Panc1 (cell line): ENCODE measurements at regions not wholly inside any gene's neighbourhood (a gene's known extent, or its start where the extent isn't known, plus 50 kb on each side); places are given as distances from the start of the nearest gene placed in this dataset.

Experiments
- ATAC-seq: fragments of 200-7000 bp; cut with Tn5 transposase; 2 replicates; pipeline ENCODE4 v1.9.1; 2020; ENCODE audit warnings: mild to moderate bottlenecking, moderate library complexity
- BruUV-seq: library from RNA; stranded (reverse); fragments of 400-500 nt; replicated peaks from 2 replicates; lab custom pipeline; 2021; lab: Mats Ljungman, UMichigan
- CTCF ChIA-PET: fragments of 300-600 bp; sonication (Branson Sonifier 250); formaldehyde crosslinking; loops from one replicate; lab custom pipeline; 2022; ENCODE audit warnings: antibody characterized with exemption; lab: Charles Lee
- POLR2A ChIA-PET: fragments of 300-600 bp; sonication (Branson Sonifier 250); formaldehyde crosslinking; loops from one replicate; lab custom pipeline; 2022; ENCODE audit warnings: antibody characterized with exemption; lab: Charles Lee
- DNase-seq: peaks from one replicate; pipeline ENCODE4 v3.0.0-alpha.2; 2010; ENCODE audit warnings: low read depth, low spot score
- H3K27ac ChIP-seq: 2 replicates; pipeline ENCODE4 v1.5.1; 2011; ENCODE audit warnings: mild to moderate bottlenecking, low read length, inconsistent platforms
- H3K27me3 ChIP-seq: fragments of 200-500 bp; sonication (Bioruptor generic); 2 replicates; pipeline ENCODE4 v1.6.0; 2014; ENCODE audit warnings: low read length, inconsistent platforms; ENCODE audit not compliant: control insufficient read depth, insufficient read depth
- H3K36me3 ChIP-seq: fragments of 200-500 bp; sonication (Bioruptor generic); 2 replicates; pipeline ENCODE4 v1.5.1; 2014; ENCODE audit warnings: inconsistent platforms, mild to moderate bottlenecking, low read length, moderate library complexity; ENCODE audit not compliant: control insufficient read depth, insufficient read depth
- H3K4me1 ChIP-seq: 2 replicates; pipeline ENCODE4 v1.5.1; 2011; ENCODE audit warnings: inconsistent platforms, mild to moderate bottlenecking, low read length, moderate library complexity; ENCODE audit not compliant: control insufficient read depth, insufficient read depth
- H3K4me3 ChIP-seq, 2 experiments: 2 replicates each; pipeline ENCODE4 v1.5.1; 2011 to 2012; ENCODE audit warnings: low read depth in 2 of 2, low read length in 2 of 2, mild to moderate bottlenecking in 2 of 2, inconsistent platforms in 1 of 2, moderate library complexity in 1 of 2
- H3K9me3 ChIP-seq: fragments of 200-500 bp; sonication (Bioruptor generic); 2 replicates; pipeline ENCODE4 v1.5.1; 2014; ENCODE audit warnings: low read depth, mild to moderate bottlenecking, inconsistent platforms, low read length, moderate library complexity; ENCODE audit not compliant: control insufficient read depth, insufficient read depth
- POLR2AphosphoS5 ChIP-seq: IDR thresholded peaks from 2 replicates; pipeline ENCODE4 v1.6.1; 2012; ENCODE audit warnings: mild to moderate bottlenecking, low read depth, low read length, moderate library complexity
- REST ChIP-seq, 2 experiments: IDR thresholded peaks; 2 replicates each; pipeline ENCODE4 v1.6.1; 2011 to 2012; ENCODE audit warnings: low read depth in 2 of 2, control low read depth in 1 of 2, low read length in 1 of 2, mild to moderate bottlenecking in 1 of 2, moderate library complexity in 1 of 2; ENCODE audit not compliant: insufficient read depth in 1 of 2
- SIN3A ChIP-seq: IDR thresholded peaks from 2 replicates; pipeline ENCODE4 v1.6.1; 2012; ENCODE audit warnings: low read depth, mild to moderate bottlenecking, low read length, moderate library complexity, borderline replicate concordance; ENCODE audit not compliant: insufficient read depth
- TCF7L2 ChIP-seq: IDR thresholded peaks from 2 replicates; pipeline ENCODE4 v1.6.1; 2011; ENCODE audit warnings: mild to moderate bottlenecking, low read depth, low read length, inconsistent platforms
- in situ Hi-C: cut with HindIII; loops from 2 replicates; pipeline ENCODE4 v1.10.0; 2016; ENCODE audit warnings: low sequenced_read_pairs, low pct_unique_long_range_greater_than_20kb
- intact Hi-C: fragments of 100-400 bp; cut with micrococcal nuclease; formaldehyde crosslinking; loops from one replicate; pipeline ENCODE4 v1.10.0; 2022; ENCODE audit not compliant: unreplicated experiment
- TF ChIP-seq, protein P1 (sequence below): fragments of 450-650 bp; IDR thresholded peaks from 2 replicates; pipeline ENCODE4 v1.5.1; 2017; ENCODE audit warnings: mild to moderate bottlenecking

DNA sequence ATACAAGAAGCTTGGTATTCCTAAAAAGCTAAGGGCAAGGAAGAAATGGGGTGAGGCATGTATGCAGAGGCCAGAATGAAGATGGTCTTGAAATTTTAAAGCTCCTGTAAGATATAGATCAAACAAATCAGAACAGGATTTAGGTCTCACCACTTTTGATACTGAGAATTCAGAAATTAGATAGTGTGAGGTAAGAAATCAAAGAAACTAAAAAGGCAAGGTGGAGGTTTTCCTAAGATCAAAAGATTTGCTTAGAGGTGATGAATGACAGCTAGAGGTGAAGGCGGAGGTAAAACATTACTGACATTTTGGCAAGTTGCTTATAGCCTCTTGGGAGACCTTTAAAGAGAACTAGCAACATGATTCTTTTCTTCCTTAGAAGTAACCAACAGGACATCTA, 225.2 kb upstream of the SGK1 start:
- in situ Hi-C loops: no loop called here
- Histone ChIP-seq H3K4me1 (no peaks in the 10 kb centered on the region), H3K4me3 (no peak overlapping the region), H3K27me3 (no peaks in the 10 kb centered on the region), H3K36me3 (no peaks in the 10 kb centered on the region), H3K9me3 (no peaks in the 10 kb centered on the region), H3K27ac (no peak overlapping the region)
- intact Hi-C loops: no loop called here
- no TSS peak for BruUV-seq
- ChIA-PET CTCF (no interaction called here), POLR2A (no interaction called here)
- TF ChIP-seq REST (IDR thresholded peaks at IDR 0.05; ENCODE audit: insufficient read depth in 1 of 2, low read depth in 2 of 2, low read length in 1 of 2): no peak
- no peak for TF ChIP-seq POLR2AphosphoS5
- no peak for TF ChIP-seq TCF7L2
- TF ChIP-seq, protein P1, sequence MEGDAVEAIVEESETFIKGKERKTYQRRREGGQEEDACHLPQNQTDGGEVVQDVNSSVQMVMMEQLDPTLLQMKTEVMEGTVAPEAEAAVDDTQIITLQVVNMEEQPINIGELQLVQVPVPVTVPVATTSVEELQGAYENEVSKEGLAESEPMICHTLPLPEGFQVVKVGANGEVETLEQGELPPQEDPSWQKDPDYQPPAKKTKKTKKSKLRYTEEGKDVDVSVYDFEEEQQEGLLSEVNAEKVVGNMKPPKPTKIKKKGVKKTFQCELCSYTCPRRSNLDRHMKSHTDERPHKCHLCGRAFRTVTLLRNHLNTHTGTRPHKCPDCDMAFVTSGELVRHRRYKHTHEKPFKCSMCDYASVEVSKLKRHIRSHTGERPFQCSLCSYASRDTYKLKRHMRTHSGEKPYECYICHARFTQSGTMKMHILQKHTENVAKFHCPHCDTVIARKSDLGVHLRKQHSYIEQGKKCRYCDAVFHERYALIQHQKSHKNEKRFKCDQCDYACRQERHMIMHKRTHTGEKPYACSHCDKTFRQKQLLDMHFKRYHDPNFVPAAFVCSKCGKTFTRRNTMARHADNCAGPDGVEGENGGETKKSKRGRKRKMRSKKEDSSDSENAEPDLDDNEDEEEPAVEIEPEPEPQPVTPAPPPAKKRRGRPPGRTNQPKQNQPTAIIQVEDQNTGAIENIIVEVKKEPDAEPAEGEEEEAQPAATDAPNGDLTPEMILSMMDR: no peak
- TF ChIP-seq SIN3A: no peak
- ATAC-seq: no peak
- DNase-seq: no peak

- POLR2A ChIA-PET: interaction anchor here (0.7 kb wide), 1 partner anchor 81 kb away, joined by 3 read pairs; no protein-coding TSS in a partner anchor
- BruUV-seq: no TSS peak
- CTCF ChIA-PET: no interaction called here
Measured at GRCh38 chr6:134541001-134541400, 223.1 kb upstream of the SGK1 start.

More at GRCh38 chr6:134541001-134541400, 223.1 kb upstream of the SGK1 start:
- intact Hi-C loops: no loop called here
- no peak for ATAC-seq
- Histone ChIP-seq H3K9me3 (no peaks in the 10 kb centered on the region), H3K4me3 (no peak overlapping the region), H3K27ac (no peak overlapping the region), H3K27me3 (no peaks in the 10 kb centered on the region), H3K36me3 (no peaks in the 10 kb centered on the region), H3K4me1 (no peaks in the 10 kb centered on the region)
- TF ChIP-seq, protein P1: no peak
- no peak for TF ChIP-seq SIN3A
- no peak for TF ChIP-seq TCF7L2
- no peak for TF ChIP-seq REST (IDR thresholded peaks at IDR 0.05; ENCODE audit: insufficient read depth in 1 of 2, low read depth in 2 of 2, low read length in 1 of 2)
- no peak for TF ChIP-seq POLR2AphosphoS5
- in situ Hi-C loops: no loop called here
- DNase-seq: no peak
